KBM-7 (cell line): ENCODE measurements at regions not wholly inside any gene's neighbourhood (a gene's known extent, or its start where the extent isn't known, plus 50 kb on each side); places are given as distances from the start of the nearest gene placed in this dataset.
"Not testable (repeated sequence)": the region's sequence is repeated elsewhere in the genome, so short reads cannot be mapped to it uniquely, and the experiment has no call there.

ENCODE experiments used
- DNase-seq: peaks from one replicate; pipeline ENCODE4 v3.0.0-alpha.2; 2015
- in situ Hi-C: fragments of 300-500 bp; cut with MboI; formaldehyde crosslinking; loops from 2 replicates; pipeline ENCODE4 v1.14.3; 2020; ENCODE audit warnings: low sequenced_read_pairs, low pct_unique_long_range_greater_than_20kb, mixed read lengths

DNA sequence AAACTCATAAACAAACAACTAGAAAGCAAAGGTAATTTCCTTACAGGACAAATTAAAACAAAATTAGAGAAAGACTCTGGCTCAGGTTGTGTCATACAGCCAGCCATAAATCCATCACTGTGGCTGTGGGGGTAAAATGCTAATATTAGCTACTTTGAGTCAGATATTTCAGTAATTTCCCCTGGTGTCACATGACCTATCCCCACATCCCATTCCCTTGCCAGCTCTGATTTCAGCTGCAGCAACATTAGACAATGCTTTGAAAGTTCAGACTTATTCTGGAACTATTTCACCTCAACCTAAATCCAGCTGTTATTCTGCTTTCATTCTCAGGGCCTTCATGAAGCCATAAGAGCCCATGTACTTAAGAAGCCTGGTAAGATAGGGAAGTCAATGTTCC lies 55.3 kb downstream of the RPL10L start:
- in situ Hi-C loops, result no loop called here
- DNase-seq, result no peak

GRCh38 chr14:46582826-46583225 lies 68.8 kb downstream of the RPL10L start:
- no peak for DNase-seq
- in situ Hi-C loops, result no loop called here

DNA sequence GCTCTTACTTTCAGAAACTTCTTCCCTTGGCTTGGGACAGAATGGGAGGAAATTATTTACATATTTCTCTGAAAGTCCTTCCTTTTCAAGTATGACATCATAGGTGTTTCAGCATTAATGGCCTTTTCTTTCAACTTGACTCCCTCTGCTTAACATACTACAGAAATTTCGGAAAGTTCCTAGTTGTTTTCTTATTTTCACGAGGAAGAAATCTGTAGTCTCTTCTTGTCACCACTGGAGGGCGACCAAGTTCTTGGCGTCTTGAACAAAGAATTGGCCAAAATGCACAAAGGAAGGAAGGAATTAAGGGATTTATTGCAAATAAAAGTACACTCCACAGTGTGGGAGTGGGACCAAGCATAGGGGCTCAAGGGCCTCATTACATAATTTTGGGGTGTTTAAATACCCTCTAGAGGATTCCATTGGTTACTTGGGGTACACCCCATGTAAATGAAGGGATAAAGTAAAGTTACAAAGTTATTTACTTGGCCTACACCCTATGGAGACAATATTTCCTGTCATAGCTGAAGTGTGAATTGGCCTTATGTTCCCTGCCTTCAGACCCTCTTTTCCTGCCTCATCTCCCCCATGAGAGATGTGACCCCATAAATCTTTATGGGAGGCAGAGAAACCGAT lies 70.4 kb downstream of the RPL10L start:
- in situ Hi-C loops, result no loop called here
- DNase-seq, result peak; percentile 37

DNA sequence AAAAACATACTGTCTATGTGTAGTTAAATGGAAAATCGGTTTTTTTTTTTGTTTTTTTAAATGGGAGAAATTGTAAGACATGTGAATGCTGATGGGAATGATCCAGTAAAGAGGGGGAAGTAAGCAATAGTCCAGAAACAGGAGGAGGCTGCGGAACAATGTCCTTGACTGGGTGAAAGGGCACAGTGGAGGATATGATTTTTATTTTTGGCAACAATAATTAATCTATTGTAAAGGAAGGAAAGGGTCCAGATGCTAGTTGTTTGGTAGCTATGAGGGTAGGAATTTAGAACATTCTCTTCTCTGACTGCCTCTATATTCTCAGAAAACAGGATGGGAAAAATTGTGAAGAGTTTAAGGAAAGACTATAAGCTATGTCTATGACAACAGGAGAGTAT lies 76.6 kb downstream of the RPL10L start:
- in situ Hi-C loops, result no loop called here
- no peak for DNase-seq

- DNase-seq, result peak; percentile 1
- in situ Hi-C loops, result no loop called here
These were observed 77.2 kb downstream of the RPL10L start for GRCh38 chr14:46574221-46574977.

DNA sequence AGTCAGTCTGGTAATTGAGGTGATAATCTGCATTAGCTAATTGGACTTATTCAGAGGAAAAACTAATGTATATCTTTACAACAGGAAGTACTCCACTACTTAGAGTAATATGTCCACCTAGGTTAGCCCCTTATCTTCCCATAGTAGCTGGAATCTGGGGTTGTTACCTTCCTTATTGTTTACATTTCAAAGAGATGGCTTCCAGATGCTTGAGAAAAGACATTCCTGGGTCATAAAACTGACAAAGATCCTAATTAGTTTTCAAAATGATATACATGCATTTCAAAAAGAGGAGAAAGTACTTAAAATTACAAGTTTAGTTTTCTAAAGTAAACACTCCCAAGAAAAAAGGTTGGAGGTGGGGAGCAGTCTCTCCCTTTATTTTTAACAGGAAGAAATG lies 78.1 kb downstream of the RPL10L start:
- DNase-seq, result no peak

GRCh38 chr14:46571970-46572369 lies 79.6 kb downstream of the RPL10L start:
- in situ Hi-C loops, result no loop called here
- no peak for DNase-seq

More for the DNA sequence above, 78.1 kb downstream of the RPL10L start:
- in situ Hi-C loops, result no loop called here

DNA sequence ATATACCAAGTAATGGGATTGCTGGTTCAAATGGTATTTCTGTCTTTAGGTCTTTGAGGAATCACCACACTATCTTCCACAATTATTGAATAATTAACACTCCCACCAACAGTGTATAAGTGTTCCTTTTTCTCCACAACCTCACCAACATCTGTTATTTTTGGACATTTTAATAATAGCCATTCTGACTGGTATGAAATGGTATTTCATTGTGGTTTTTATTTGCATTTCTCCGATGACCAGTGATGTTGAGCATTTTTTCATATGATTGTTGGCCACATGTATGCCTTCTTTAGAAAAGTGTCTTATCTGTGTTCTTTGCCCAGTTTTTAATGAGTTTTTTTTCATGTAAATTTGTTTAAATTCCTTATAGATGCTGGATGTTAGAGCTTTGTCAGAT lies 83.4 kb downstream of the RPL10L start:
- in situ Hi-C loops, DNase-seq: not testable (repeated sequence)

DNA sequence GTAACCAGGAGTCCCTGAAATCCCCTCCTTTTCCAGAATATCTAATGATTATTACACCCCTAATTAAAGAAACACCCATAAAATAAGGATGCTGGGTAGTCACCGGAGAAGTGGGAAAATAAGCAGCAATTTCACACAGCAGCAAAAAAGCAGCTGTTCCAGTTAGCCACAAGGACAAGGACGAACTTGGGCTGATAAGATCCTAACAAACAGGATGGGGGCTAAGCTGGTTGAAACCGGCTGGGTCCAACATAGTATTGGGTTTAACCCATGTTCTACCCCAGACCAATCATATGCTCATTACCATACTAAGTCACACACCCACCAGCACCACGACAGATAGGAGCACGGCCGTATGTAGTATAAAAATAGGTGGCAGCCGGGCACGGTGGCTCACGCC lies 100.7 kb downstream of the RPL10L start:
- DNase-seq, result no peak
- in situ Hi-C loops, result no loop called here

DNA sequence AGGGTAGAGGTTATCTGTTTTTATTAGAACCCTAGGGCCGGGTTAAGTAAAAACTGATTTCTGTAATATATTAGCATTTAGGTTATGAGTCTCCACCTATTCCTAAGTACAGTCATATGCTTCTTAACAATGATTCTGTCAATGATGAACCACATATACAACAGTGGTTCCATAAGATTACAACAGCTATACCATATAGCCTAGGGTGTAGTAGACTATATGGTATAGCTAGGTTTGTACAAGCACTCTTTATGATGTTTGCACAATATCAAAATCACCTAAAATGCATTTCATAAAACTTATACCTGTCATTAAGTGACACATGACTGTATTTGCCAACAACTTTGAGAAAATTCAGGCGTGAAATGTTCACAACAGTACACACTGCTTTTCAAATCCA lies 110.6 kb downstream of the RPL10L start:
- no peak for DNase-seq
- in situ Hi-C loops, result no loop called here

DNA sequence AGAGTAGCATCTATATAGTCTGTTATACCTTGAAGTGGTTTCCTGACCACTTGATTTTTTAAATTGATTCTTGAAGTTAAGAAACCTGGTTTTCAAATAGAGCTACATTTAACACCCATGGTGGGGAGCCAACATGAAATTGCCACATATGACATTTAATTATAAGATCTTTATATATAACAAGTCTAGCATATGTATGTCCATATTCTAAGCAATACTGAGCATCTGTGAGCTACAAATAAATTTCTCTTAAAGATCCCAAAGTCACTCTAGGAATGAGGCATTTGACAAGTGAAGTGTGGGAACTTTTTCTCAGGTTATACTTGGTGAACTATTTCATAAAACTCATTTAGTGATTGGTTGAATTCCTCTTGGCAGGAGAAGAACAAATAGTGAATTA lies 132.5 kb downstream of the RPL10L start:
- no peak for DNase-seq
- in situ Hi-C loops, result no loop called here

DNA sequence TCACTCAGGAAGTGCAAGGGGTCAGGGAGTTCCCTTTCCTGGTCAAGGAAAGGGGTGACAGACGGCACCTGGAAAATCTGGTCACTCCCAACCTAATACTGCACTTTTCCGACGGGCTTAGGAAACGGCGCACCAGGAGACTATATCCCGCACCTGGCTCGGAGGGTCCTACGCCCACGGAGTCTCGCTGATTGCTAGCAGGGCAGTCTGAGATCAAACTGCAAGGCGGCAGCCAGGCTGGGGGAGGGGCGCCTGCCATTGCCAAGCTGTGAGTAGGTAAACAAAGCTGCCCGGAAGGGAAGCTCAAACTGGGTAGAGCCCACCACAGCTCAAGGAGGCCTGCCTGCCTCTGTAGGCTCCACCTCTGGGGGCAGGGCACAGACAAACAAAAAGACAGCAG lies 142.8 kb downstream of the RPL10L start:
- DNase-seq, in situ Hi-C loops: not testable (repeated sequence)

- in situ Hi-C loops, result no loop called here
- no peak for DNase-seq
These were observed 152.1 kb downstream of the RPL10L start for GRCh38 chr14:46499521-46499920.

DNA sequence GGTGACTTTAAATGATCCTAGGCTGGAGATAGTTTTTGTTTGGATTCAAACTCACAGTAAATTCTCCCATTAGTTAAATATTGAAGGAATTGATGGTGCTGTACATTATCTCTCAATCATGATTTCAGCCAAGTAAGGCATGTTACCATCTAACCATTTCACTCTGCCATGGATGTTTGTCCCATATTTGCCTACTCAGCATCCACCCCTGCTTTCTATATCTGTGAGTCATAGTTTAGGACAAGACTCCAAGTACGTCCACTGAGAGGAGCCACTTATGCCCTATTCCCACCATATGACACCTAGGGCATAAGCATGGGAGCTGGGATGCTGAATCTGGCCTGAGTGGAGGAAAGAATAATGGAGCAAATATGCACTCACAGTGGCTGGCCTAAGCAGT lies 155.2 kb downstream of the RPL10L start:
- in situ Hi-C loops, result no loop called here
- DNase-seq, result no peak

DNA sequence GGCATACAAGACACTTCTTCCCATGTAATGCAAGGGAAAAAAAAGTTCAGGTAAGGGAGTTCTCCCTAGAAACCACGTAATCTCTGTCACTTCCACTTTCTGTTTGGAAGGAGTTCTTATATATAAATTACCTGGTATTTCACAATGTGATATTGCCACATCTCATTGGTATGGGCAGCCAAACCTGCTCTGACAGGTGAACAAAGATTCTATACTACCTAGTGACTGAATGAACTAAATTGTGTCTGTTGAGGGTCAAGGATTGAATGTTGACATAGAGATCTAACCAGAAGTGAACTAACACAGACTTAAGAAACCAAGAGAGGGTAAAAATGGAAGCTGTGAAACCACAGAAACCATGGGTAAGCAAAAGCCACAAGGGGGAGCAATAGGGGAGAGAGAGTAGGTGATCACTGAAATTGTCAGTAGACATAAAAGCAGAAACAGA lies 161.3 kb downstream of the RPL10L start:
- peak; percentile 58 for DNase-seq
- in situ Hi-C loops, result no loop called here

DNA sequence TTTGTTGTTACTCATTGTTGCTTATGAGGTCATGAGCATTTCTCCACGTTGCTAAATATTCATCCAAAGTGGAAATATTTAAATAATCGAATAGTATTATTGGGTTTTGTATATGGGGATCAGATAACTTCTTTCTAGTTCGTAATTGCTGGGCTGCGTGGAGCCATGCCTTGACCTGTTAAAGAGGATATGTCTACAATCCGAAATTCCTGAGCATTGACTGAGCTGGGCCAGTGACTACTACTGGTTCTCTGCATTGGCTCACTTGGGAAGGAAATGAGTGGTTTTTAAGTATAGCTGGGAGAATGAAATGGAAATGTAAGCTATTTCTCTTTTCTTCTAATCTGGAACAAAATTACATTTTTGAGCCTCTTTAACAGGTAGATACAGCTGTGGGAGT lies 163.2 kb downstream of the RPL10L start:
- in situ Hi-C loops, result no loop called here
- DNase-seq, result no peak

DNA sequence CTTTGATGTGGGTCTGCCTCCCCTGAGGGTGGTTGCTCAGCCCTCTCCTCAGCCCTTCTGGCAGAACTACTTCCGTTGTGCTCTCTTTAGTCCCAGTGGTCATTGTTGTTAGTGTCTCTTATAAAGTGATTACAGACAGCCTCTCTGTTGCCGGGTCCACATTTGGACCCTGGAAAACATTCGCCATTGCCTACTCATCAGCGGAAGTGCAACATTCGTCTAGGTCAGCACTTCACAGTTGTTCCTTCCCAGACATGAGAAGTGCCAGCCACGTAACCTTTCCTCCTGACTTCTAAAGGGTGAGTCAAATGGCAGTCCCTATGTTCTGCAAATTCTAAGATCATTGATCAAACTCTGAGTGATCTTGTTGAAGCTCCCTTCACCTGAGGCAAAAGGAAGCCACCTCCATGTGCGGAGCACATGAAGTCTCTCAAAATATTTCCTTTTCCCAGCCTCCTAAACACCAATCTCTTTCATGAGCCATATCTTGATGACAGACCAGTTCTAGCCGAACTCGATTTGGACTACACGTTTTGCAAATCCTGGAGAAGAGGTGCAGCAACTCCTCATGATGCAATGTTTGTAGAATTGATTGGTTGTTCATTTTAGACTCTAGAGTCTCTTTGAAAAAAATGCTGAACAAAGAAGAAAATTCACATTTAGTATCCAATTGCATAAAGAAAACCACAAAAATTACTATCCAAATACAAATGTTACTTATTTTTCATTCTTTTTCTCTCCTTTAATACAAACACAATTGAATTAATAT lies 163.8 kb downstream of the RPL10L start:
- no peak for DNase-seq
- in situ Hi-C loops, result no loop called here

DNA sequence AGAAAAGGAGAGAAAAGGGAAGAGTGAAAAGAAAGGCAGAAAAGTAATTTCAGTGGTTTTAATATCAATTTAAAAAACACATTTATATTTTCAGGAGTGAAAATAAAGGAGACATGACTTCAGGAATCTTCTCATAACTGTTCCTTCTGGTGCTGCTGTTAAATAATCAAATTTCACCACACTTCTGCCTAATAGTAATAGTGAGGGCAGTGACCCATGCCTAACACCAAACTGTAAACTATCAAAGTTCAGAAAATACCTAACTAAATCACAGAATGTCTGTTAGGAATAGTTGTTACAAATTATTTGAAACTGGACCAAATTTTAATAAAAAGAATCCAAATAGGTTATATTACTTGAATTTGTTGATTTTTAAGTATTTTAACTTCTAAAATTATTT lies 169.4 kb downstream of the RPL10L start:
- DNase-seq, result no peak
- in situ Hi-C loops, result no loop called here

- in situ Hi-C loops, result no loop called here
- no peak for DNase-seq
These were observed 170.8 kb downstream of the RPL10L start for GRCh38 chr14:46480817-46481216.

- in situ Hi-C loops, result no loop called here
- no peak for DNase-seq
These were observed 179.3 kb downstream of the RPL10L start for GRCh38 chr14:46472261-46472660.
